Caco-2 (cell line): ENCODE measurements at regions not wholly inside any gene's neighbourhood (a gene's known extent, or its start where the extent isn't known, plus 50 kb on each side); places are given as distances from the start of the nearest gene placed in this dataset.
"Not testable (repeated sequence)": the region's sequence is repeated elsewhere in the genome, so short reads cannot be mapped to it uniquely, and the experiment has no call there.

ENCODE experiments used
- BruUV-seq: library from RNA; stranded (reverse); fragments of 400-500 nt; replicated peaks from 2 replicates; lab custom pipeline; 2021; lab: Mats Ljungman, UMichigan
- CTCF ChIA-PET: fragments of 300-600 bp; sonication (Branson Sonifier 250); formaldehyde crosslinking; loops from one replicate; lab custom pipeline; 2022; ENCODE audit warnings: antibody characterized with exemption; lab: Charles Lee
- POLR2A ChIA-PET: fragments of 300-600 bp; sonication (Branson Sonifier 250); formaldehyde crosslinking; loops from one replicate; lab custom pipeline; 2022; ENCODE audit warnings: antibody characterized with exemption; lab: Charles Lee
- DNase-seq, 2 experiments: peaks; one replicate each; pipeline versions ENCODE4 v3.0.0 to v3.0.0-alpha.2; 2020 to 2022
- H3K27me3 ChIP-seq: replicated peaks from 2 replicates; pipeline ENCODE4 v1.6.0; 2011; ENCODE audit warnings: low read length; ENCODE audit not compliant: control insufficient read depth, insufficient read depth
- H3K36me3 ChIP-seq: 2 replicates; pipeline ENCODE4 v1.5.1; 2011; ENCODE audit warnings: low read length; ENCODE audit not compliant: control insufficient read depth, insufficient read depth
- H3K4me1 ChIP-seq: fragments of 250-450 bp; sonication (Bioruptor Pico); 2 replicates; pipeline ENCODE4 v1.5.1; 2020; ENCODE audit warnings: mild to moderate bottlenecking
- H3K4me3 ChIP-seq: 2 replicates; pipeline ENCODE4 v1.5.1; 2011; ENCODE audit warnings: low read depth, mild to moderate bottlenecking, control low read depth, low read length
- H3K9me3 ChIP-seq: fragments of 250-450 bp; sonication (Bioruptor Pico); 2 replicates; pipeline ENCODE4 v1.5.1; 2020; ENCODE audit warnings: mild to moderate bottlenecking, moderate library complexity
- H3K27ac Mint-ChIP-seq: one replicate; pipeline ENCODE4 v1.8.0; 2022; ENCODE audit warnings: mixed read lengths; ENCODE audit not compliant: unreplicated experiment
- H3K27me3 Mint-ChIP-seq: one replicate; pipeline ENCODE4 v1.8.0; 2022; ENCODE audit warnings: mixed read lengths; ENCODE audit not compliant: insufficient read depth, unreplicated experiment
- H3K36me3 Mint-ChIP-seq: one replicate; pipeline ENCODE4 v1.8.0; 2022; ENCODE audit warnings: mild to moderate bottlenecking, mixed read lengths; ENCODE audit not compliant: insufficient read depth, unreplicated experiment
- H3K4me1 Mint-ChIP-seq: one replicate; pipeline ENCODE4 v1.8.0; 2022; ENCODE audit warnings: low read depth, mixed read lengths; ENCODE audit not compliant: unreplicated experiment
- H3K4me3 Mint-ChIP-seq: one replicate; pipeline ENCODE4 v1.8.0; 2022; ENCODE audit warnings: mild to moderate bottlenecking, moderate library complexity, mixed read lengths; ENCODE audit not compliant: unreplicated experiment
- H3K9me3 Mint-ChIP-seq: one replicate; pipeline ENCODE4 v1.8.0; 2022; ENCODE audit warnings: mixed read lengths; ENCODE audit not compliant: unreplicated experiment
- CTCF ChIP-seq, 2 experiments: fragments of 200-600 bp in 1 of 2; IDR thresholded peaks; 1 replicate in 1 of 2; 2 replicates in 1 of 2; pipeline versions ENCODE4 v1.5.1 to v1.8.0; 2011 to 2022; ENCODE audit warnings: antibody characterized with exemption in 1 of 2, control low read depth in 1 of 2, inconsistent platforms in 1 of 2, low read depth in 1 of 2, low read length in 1 of 2, mild to moderate bottlenecking in 1 of 2, moderate library complexity in 1 of 2; ENCODE audit not compliant: insufficient read depth in 1 of 2, severe bottlenecking in 1 of 2, unreplicated experiment in 1 of 2
- intact Hi-C: fragments of 100-400 bp; cut with micrococcal nuclease; formaldehyde crosslinking; loops from one replicate; pipeline ENCODE4 v1.10.0; 2022; ENCODE audit not compliant: unreplicated experiment

GRCh38 chr6:56720882-56721281 lies 78.2 kb upstream of the DST start:
- intact Hi-C loops, result no loop called here
- Mint-ChIP-seq H3K4me1 (peaks cover 19% of the 10 kb centered on the region), H3K36me3 (peaks cover 13% of the 10 kb centered on the region), H3K9me3 (peaks cover 18% of the 10 kb centered on the region), H3K4me3 (no peak overlapping the region), H3K27ac (no peak overlapping the region), H3K27me3 (no peaks in the 10 kb centered on the region)
- Histone ChIP-seq H3K4me3 (no peak overlapping the region), H3K9me3 (peaks cover 24% of the 10 kb centered on the region), H3K27me3 (no peaks in the 10 kb centered on the region), H3K36me3 (no peaks in the 10 kb centered on the region; the same call in 1 of the 2 replicates), H3K4me1 (peaks cover 39% of the 10 kb centered on the region)
- no TSS peak for BruUV-seq
- TF ChIP-seq CTCF (IDR thresholded peaks at IDR 0.05; ENCODE audit: insufficient read depth in 1 of 2, low read depth in 1 of 2, low read length in 1 of 2, severe bottlenecking in 1 of 2, unreplicated experiment in 1 of 2), result no peak
- ChIA-PET CTCF (no interaction called here), POLR2A (no interaction called here)
- DNase-seq, result no peak

GRCh38 chr6:56720202-56720601 lies 77.5 kb upstream of the DST start:
- H3K27ac Mint-ChIP-seq, DNase-seq, POLR2A ChIA-PET, H3K27me3 ChIP-seq, H3K36me3 ChIP-seq, H3K27me3 Mint-ChIP-seq, intact Hi-C loops, CTCF ChIA-PET, H3K4me3 ChIP-seq, H3K4me3 Mint-ChIP-seq, BruUV-seq: not testable (repeated sequence)
- Mint-ChIP-seq H3K4me1 (peaks cover 21% of the 10 kb centered on the region), H3K9me3 (peaks cover 18% of the 10 kb centered on the region), H3K36me3 (peaks cover 13% of the 10 kb centered on the region)
- Histone ChIP-seq H3K9me3 (peaks cover 24% of the 10 kb centered on the region), H3K4me1 (peaks cover 39% of the 10 kb centered on the region)

DNA sequence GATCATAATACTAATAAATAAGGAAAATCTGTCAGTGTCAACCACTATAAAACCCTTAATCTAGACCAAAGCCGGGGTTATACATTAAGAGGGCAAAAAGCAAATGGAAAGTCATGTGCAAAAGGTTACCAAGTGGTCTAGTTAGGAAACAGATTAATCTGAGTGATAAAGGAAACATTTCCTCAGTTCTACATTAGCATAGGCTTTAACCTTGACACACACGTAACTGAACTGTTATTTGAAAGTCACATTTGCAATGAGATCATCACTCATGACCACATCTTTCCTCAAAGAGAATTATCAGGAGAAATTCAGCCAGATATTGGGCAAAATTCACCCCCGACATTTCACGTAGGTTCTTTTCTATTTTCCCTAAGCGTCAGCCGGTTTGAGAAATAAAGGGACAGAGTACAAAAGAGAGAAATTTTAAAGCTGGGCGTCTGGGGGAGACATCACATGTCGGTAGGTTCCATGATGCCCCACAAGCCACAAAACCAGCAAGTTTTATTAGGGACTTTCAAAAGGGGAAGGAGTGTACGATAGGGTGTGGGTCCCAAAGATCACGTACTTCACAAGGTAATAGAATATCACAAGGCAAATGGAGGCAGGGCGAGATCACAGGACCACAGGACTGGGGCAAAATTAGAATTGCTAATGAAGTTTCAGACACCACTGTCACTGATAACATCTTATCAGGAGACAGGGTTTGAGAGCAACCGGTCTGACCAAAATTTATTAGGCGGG lies 76.8 kb upstream of the DST start:
- H3K4me3 Mint-ChIP-seq, H3K4me3 ChIP-seq, POLR2A ChIA-PET, H3K27me3 Mint-ChIP-seq, CTCF ChIA-PET, H3K36me3 ChIP-seq, DNase-seq, BruUV-seq, H3K27me3 ChIP-seq, H3K27ac Mint-ChIP-seq, intact Hi-C loops: not testable (repeated sequence)
- peaks cover 39% of the 10 kb centered on the region for H3K4me1 ChIP-seq
- peaks cover 18% of the 10 kb centered on the region for H3K9me3 Mint-ChIP-seq
- peaks cover 19% of the 10 kb centered on the region for H3K4me1 Mint-ChIP-seq
- H3K36me3 Mint-ChIP-seq, result peaks cover 13% of the 10 kb centered on the region
- H3K9me3 ChIP-seq, result peaks cover 24% of the 10 kb centered on the region

DNA sequence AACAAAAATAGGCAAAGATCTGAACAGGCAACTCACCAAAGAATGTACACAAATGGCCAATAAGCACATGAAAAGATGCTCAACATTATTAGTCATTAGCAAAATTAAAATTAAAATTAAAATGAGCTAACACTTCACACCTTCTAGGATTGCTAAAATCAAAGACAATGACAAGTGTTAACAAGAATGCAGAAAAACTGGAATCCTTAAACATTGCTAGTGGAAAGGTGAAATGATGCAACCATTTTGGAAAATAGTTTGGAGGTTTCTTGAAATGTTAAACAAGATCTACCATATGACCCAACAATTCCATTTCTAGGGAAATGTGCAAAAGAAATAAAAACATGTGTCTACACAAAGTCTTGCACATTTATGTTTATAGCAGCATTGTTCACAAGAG lies 75.5 kb upstream of the DST start:
- TF ChIP-seq CTCF (IDR thresholded peaks at IDR 0.05; ENCODE audit: insufficient read depth in 1 of 2, low read depth in 1 of 2, low read length in 1 of 2, severe bottlenecking in 1 of 2, unreplicated experiment in 1 of 2), result no peak
- no peaks in the 10 kb centered on the region for H3K36me3 ChIP-seq
- no TSS peak for BruUV-seq
- H3K9me3 ChIP-seq, result peaks cover 24% of the 10 kb centered on the region
- POLR2A ChIA-PET, result no interaction called here
- Mint-ChIP-seq H3K27me3 (no peaks in the 10 kb centered on the region), H3K4me3 (no peak overlapping the region), H3K36me3 (peaks cover 13% of the 10 kb centered on the region), H3K27ac (no peak overlapping the region), H3K9me3 (peaks cover 18% of the 10 kb centered on the region), H3K4me1 (peaks cover 18% of the 10 kb centered on the region)
- peaks cover 41% of the 10 kb centered on the region for H3K4me1 ChIP-seq
- CTCF ChIA-PET, result no interaction called here
- intact Hi-C loops, result no loop called here
- no peak overlapping the region for H3K4me3 ChIP-seq
- DNase-seq, result no peak
- H3K27me3 ChIP-seq, result no peaks in the 10 kb centered on the region
